ENCODE measurements at regions not wholly inside any gene's neighbourhood (a gene's known extent, or its start where the extent isn't known, plus 50 kb on each side); places are given as distances from the start of the nearest gene placed in this dataset.

DNA sequence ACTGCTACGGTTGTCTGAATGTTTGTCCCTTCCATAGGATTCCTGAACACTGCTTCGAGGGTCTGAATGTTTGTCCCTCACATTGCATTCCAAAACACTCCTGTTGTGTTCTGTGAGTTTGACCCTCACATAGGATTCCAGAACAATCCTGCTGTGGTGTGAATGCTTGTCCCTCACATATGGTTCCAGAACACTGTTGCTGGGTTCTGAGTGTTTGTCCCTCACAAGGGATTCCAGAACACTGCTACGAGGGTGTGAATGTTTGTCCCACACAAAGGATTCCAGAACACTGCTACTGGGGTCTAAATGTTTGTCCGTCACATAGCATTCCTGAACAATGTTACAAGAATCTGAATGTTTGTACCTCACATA is 201.2 kb downstream of the FOXD4L6 start:
- Histone ChIP-seq H4K20me1 (ENCODE audit: control insufficient read depth, extremely low read depth, insufficient read depth, low read length) (no peaks in the 10 kb centered on the region), H3K36me3 (ENCODE audit: control insufficient read depth in 2 of 2, extremely low read depth in 1 of 2, insufficient read depth in 2 of 2, low read length in 2 of 2) (no peaks in the 10 kb centered on the region), H3K27me3 (ENCODE audit: control insufficient read depth, extremely low read depth, insufficient read depth, low read length) (no peaks in the 10 kb centered on the region), H3K4me2 (ENCODE audit: control insufficient read depth, extremely low read depth, insufficient read depth, low read depth, low read length) (no peak overlapping the region), H2AFZ (ENCODE audit: control insufficient read depth, low read length) (no peak overlapping the region), H3K9me1 (ENCODE audit: control insufficient read depth, extremely low read depth, insufficient read depth, low read length) (no peaks in the 10 kb centered on the region), H3K4me3 (ENCODE audit: control insufficient read depth in 2 of 3, extremely low read depth in 1 of 3, insufficient read depth in 2 of 3, low read depth in 1 of 3, low read length in 3 of 3) (no peak overlapping the region), H3K9ac (ENCODE audit: control insufficient read depth, extremely low read depth, insufficient read depth, low read length) (no peak overlapping the region), H3K4me1 (ENCODE audit: control insufficient read depth, extremely low read depth, insufficient read depth, low read length) (no peaks in the 10 kb centered on the region), H3K9me3 (ENCODE audit: control insufficient read depth, low read depth, low read length) (peaks cover 12% of the 10 kb centered on the region), H3K27ac (ENCODE audit: control insufficient read depth, insufficient read depth, low read length) (no peak overlapping the region), H3K79me2 (ENCODE audit: control insufficient read depth, insufficient read depth, low read length) (no peaks in the 10 kb centered on the region)
- DNase-seq (ENCODE audit: low read depth, low spot score) (no peak), FAIRE-seq (no peak)
- dilution Hi-C loops (cut with MboI; ENCODE audit: extremely low pct_ligation_motif_present, low sequenced_read_pairs): no loop called here
- no peak for TF ChIP-seq EZH2 (IDR thresholded peaks at IDR 0.05; ENCODE audit: low read length)
- TF ChIP-seq, protein P1, sequence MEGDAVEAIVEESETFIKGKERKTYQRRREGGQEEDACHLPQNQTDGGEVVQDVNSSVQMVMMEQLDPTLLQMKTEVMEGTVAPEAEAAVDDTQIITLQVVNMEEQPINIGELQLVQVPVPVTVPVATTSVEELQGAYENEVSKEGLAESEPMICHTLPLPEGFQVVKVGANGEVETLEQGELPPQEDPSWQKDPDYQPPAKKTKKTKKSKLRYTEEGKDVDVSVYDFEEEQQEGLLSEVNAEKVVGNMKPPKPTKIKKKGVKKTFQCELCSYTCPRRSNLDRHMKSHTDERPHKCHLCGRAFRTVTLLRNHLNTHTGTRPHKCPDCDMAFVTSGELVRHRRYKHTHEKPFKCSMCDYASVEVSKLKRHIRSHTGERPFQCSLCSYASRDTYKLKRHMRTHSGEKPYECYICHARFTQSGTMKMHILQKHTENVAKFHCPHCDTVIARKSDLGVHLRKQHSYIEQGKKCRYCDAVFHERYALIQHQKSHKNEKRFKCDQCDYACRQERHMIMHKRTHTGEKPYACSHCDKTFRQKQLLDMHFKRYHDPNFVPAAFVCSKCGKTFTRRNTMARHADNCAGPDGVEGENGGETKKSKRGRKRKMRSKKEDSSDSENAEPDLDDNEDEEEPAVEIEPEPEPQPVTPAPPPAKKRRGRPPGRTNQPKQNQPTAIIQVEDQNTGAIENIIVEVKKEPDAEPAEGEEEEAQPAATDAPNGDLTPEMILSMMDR (optimal IDR thresholded peaks at IDR 0.05 in 1 of 3, IDR thresholded peaks at IDR 0.05 in 1 of 3, conservative IDR thresholded peaks at IDR 0.05 in 1 of 3; ENCODE audit: extremely low read depth in 1 of 3, insufficient read depth in 2 of 3, low read length in 3 of 3): no peak

DNA sequence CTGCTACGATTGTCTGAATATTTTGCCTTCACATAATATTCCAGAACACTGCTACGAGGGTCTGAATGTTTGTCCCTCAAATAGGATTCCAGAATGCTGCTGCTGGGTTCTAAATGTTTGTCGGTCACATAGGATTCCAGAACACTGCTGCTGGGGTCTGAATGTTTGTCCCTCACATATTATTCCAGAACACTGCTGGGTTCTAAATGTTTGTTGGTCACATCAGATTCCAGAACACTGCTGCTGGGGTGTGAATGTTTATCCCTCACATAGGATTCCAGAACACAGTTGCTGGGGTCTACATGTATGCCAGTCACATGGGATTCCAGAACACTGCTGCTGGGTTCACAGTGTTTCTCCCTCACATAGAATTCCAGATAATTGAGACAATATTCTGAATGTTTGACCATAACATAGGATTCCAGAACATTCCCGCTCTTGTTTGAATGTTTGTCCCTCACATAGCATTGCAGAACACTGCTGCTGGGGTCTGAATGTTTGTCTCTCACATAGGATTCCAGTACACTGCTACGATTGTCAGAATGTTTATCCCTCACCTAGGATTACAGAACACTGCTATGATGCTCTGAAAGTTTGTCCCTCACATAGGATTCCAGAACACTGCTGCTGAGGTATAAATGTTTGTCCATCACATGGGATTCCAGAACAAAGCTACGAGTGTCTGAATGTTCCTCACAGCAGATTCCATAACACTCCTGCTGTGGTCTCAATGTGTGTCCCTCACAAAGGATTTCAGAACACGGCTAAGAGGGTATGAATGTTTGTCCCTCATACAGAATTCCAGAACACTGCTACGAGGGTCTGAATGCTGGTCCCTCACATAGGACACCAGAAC is 201.8 kb downstream of the FOXD4L6 start:
- H3K27ac ChIP-seq (ENCODE audit: control insufficient read depth, insufficient read depth, low read length): no peak overlapping the region
- TF ChIP-seq, protein P1 (optimal IDR thresholded peaks at IDR 0.05 in 1 of 3, IDR thresholded peaks at IDR 0.05 in 1 of 3, conservative IDR thresholded peaks at IDR 0.05 in 1 of 3; ENCODE audit: extremely low read depth in 1 of 3, insufficient read depth in 2 of 3, low read length in 3 of 3): no peak
- TF ChIP-seq EZH2 (IDR thresholded peaks at IDR 0.05; ENCODE audit: low read length): no peak
- FAIRE-seq: no peak
- H3K9me3 ChIP-seq (ENCODE audit: control insufficient read depth, low read depth, low read length): peaks cover 12% of the 10 kb centered on the region
- H3K27me3 ChIP-seq (ENCODE audit: control insufficient read depth, extremely low read depth, insufficient read depth, low read length): no peaks in the 10 kb centered on the region
- no peak overlapping the region for H3K4me2 ChIP-seq (ENCODE audit: control insufficient read depth, extremely low read depth, insufficient read depth, low read depth, low read length)
- H4K20me1 ChIP-seq (ENCODE audit: control insufficient read depth, extremely low read depth, insufficient read depth, low read length): no peaks in the 10 kb centered on the region
- H3K9ac ChIP-seq (ENCODE audit: control insufficient read depth, extremely low read depth, insufficient read depth, low read length): no peak overlapping the region
- H3K36me3 ChIP-seq (ENCODE audit: control insufficient read depth in 2 of 2, extremely low read depth in 1 of 2, insufficient read depth in 2 of 2, low read length in 2 of 2): no peaks in the 10 kb centered on the region
- no peak overlapping the region for H2AFZ ChIP-seq (ENCODE audit: control insufficient read depth, low read length)
- H3K4me3 ChIP-seq (ENCODE audit: control insufficient read depth in 2 of 3, extremely low read depth in 1 of 3, insufficient read depth in 2 of 3, low read depth in 1 of 3, low read length in 3 of 3): no peak overlapping the region
- no peaks in the 10 kb centered on the region for H3K79me2 ChIP-seq (ENCODE audit: control insufficient read depth, insufficient read depth, low read length)
- dilution Hi-C loops (cut with MboI; ENCODE audit: extremely low pct_ligation_motif_present, low sequenced_read_pairs): no loop called here
- H3K9me1 ChIP-seq (ENCODE audit: control insufficient read depth, extremely low read depth, insufficient read depth, low read length): no peaks in the 10 kb centered on the region
- no peaks in the 10 kb centered on the region for H3K4me1 ChIP-seq (ENCODE audit: control insufficient read depth, extremely low read depth, insufficient read depth, low read length)
- DNase-seq (ENCODE audit: low read depth, low spot score): no peak
